HG02938 (cell line): ENCODE measurements at regions not wholly inside any gene's neighbourhood (a gene's known extent, or its start where the extent isn't known, plus 50 kb on each side); places are given as distances from the start of the nearest gene placed in this dataset.
"Not testable (repeated sequence)": the region's sequence is repeated elsewhere in the genome, so short reads cannot be mapped to it uniquely, and the experiment has no call there.

Experiments used
- ATAC-seq: cut with Tn5 transposase; IDR thresholded peaks from one replicate; pipeline ENCODE4 v1.9.1; 2021; ENCODE audit warnings: mild to moderate bottlenecking, moderate library complexity; ENCODE audit not compliant: unreplicated experiment

DNA sequence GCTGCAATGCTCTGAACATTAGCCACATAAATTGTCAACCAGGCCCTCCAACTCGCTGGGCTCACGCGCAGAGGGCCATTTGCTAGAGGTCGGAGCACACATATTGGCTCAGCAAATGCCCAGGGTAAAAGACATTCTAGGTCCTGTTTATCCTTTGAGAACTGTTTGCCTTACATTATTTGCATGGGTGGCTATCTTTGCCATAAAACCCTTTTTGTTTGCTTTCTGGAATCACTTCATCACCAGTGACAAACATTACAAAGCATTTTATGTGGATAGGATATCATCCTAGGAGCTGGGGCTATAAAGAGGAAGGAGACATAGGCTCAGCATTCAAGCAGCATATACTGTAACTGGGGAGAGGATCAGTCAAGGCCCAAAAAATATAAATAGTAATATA, 149.2 kb upstream of the RAI2 start:
- no peak for ATAC-seq

DNA sequence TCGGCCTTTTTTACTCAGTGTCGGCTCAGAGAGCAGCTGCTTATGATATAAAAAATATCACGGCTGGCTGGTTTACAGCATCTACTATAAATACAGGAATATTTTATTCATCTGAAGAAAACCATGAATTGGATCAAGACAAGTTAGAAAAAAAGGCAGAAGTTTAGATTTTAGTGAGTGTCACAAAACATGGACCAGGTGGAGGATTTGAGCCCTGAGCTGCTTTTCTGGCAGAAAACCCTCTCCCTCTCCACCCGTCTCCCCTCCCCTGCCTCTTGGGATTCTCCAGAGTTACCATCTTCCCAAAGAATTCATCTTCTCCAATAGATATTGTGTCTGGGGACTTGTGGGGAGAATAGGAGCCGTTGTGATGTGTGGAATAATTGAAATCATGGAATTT, 142.8 kb upstream of the RAI2 start:
- ATAC-seq, result no peak

GRCh38 chrX:18002791-18003190, 141.7 kb upstream of the RAI2 start:
- no peak for ATAC-seq

- ATAC-seq, result no peak
Measured at GRCh38 chrX:17994429-17994828, 133.3 kb upstream of the RAI2 start.

DNA sequence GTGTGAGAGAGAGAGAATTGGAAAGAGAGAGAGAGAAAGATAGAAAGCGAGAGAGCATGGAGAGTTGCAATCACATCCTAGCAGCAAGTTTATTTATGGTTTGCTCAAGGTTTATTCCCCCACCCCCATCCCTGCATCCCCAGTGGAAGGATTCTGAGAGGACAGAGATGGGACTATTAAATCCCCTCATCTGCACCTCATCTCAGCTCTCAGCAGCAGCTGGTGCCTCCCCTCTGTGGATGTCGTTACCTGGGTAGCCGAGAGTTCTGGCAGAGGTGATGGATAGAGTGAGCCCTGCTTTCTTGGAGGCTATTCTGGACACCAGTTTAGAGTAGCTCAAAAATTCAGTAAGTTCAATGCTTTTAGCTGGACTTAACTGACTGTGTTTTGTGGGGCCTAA, 132.0 kb upstream of the RAI2 start:
- no peak for ATAC-seq

- ATAC-seq, result no peak
Measured at GRCh38 chrX:17990532-17990931, 129.4 kb upstream of the RAI2 start.

GRCh38 chrX:17987783-17988182, 126.7 kb upstream of the RAI2 start:
- no peak for ATAC-seq

GRCh38 chrX:17986977-17987376, 125.9 kb upstream of the RAI2 start:
- ATAC-seq, result no peak

DNA sequence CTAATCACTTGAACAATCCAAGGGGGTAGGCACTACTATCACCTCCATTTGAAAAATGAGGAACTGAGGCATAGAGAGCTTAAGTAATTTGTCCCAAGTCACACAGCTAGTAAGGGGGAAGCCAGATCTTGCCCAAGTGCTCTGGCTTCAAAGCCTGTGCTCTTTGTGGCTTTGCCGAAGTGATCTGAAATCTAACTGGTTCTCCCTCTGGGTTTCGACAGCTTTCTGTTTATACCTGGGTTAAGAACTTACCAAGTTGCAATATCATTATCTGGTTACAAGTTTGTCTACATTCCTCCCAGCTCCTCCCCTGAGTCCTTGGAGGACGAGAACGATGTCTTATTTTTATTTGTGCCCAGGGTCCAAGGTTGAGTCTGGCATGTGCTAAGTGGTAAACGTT, 125.3 kb upstream of the RAI2 start:
- no peak for ATAC-seq

- no peak for ATAC-seq
Measured at GRCh38 chrX:17984415-17984814, 123.3 kb upstream of the RAI2 start.

DNA sequence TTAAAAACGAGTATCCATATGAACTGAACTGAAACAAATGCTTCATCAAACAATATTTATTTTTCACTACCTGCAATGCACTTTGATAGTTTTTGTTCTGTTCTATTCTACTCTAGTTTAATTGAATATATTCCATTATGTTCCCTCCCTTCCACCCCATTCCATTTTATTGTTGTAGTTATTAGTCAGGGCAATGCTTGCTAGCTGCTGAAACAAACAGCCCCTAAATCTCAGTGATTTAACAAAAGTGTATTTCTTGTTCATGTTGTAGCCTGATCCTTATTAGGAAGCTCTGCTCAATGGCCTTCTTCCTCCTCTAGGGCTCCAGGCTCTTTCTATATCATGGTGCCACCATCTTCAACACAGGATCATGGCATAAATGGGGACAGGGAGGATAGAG, 122.3 kb upstream of the RAI2 start:
- no peak for ATAC-seq

- no peak for ATAC-seq
Measured at GRCh38 chrX:17977696-17978095, 116.6 kb upstream of the RAI2 start.

DNA sequence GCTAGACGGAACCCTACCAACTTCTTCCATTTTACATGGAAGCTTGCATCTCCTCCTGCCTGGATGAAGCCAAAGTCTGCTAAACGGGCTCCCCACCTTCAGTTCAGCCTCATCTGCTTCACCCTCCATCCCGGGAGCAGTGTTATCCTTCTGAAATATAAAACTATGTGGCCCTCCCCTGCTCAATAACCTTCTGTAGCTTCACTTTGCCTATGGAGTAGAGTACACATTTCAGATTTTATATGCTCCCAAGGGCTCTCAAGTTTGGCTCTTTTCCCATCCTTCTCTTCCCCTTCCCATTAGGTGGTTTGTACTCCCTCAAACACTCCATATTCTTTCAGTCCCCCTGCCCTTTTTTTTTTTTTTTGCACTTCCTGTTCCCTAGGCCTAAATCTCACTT, 115.9 kb upstream of the RAI2 start:
- no peak for ATAC-seq

- not testable (repeated sequence) for ATAC-seq
Measured at GRCh38 chrX:17975349-17975748, 114.3 kb upstream of the RAI2 start.

GRCh38 chrX:17968367-17968766, 107.3 kb upstream of the RAI2 start:
- ATAC-seq, result no peak

DNA sequence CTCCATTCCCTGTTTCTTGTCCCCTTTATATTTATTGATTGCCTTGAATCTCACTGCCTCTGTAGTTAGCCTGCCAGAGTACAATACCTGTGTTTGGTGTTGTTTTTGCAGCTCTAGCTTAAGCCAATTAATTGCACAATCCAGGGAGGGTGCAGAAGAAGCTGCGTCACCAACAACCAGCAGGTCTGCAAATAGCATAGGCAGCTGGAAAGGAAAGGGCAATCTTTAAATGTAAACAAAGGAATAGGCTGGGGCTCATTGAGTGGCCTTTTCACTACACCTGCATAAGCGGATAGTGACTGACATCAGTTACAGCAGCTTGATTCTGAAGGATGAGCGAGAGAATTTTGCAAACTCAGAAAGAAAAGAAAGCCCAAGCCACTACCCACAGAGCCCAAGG, 106.8 kb upstream of the RAI2 start:
- no peak for ATAC-seq

- ATAC-seq, result no peak
Measured at GRCh38 chrX:17964871-17965270, 103.8 kb upstream of the RAI2 start.

- ATAC-seq, result no peak
Measured at GRCh38 chrX:17960891-17961290, 99.8 kb upstream of the RAI2 start.

GRCh38 chrX:17944833-17945497, 83.9 kb upstream of the RAI2 start:
- ATAC-seq, result no peak

- ATAC-seq, result not testable (repeated sequence)
Measured at GRCh38 chrX:17941171-17941570, 80.1 kb upstream of the RAI2 start.

- ATAC-seq, result no peak
Measured at GRCh38 chrX:17939724-17940123, 78.6 kb upstream of the RAI2 start.

GRCh38 chrX:17933856-17934255, 72.8 kb upstream of the RAI2 start:
- no peak for ATAC-seq

GRCh38 chrX:17932781-17933180, 71.7 kb upstream of the RAI2 start:
- no peak for ATAC-seq
